GM19438 (cell line): ENCODE measurements at regions not wholly inside any gene's neighbourhood (a gene's known extent, or its start where the extent isn't known, plus 50 kb on each side); places are given as distances from the start of the nearest gene placed in this dataset.
"Not testable (repeated sequence)": the region's sequence is repeated elsewhere in the genome, so short reads cannot be mapped to it uniquely, and the experiment has no call there.

ENCODE experiments used
- ATAC-seq: cut with Tn5 transposase; IDR thresholded peaks from one replicate; pipeline ENCODE4 v1.9.1; 2021; ENCODE audit warnings: low read depth; ENCODE audit not compliant: unreplicated experiment

- no peak for ATAC-seq
Measured at GRCh38 chr6:133046576-133046975, 194.6 kb upstream of the EYA4 start.

GRCh38 chr6:133047065-133047665 lies 194.0 kb upstream of the EYA4 start:
- no peak for ATAC-seq

- no peak for ATAC-seq
Measured at GRCh38 chr6:133047706-133048105, 193.5 kb upstream of the EYA4 start.

GRCh38 chr6:133051240-133051639 lies 189.9 kb upstream of the EYA4 start:
- ATAC-seq: no peak

- no peak for ATAC-seq
Measured at GRCh38 chr6:133052465-133052864, 188.7 kb upstream of the EYA4 start.

- ATAC-seq: no peak
Measured at GRCh38 chr6:133055441-133055966, 185.7 kb upstream of the EYA4 start.

GRCh38 chr6:133057352-133057751 lies 183.8 kb upstream of the EYA4 start:
- no peak for ATAC-seq

- ATAC-seq: no peak
Measured at GRCh38 chr6:133062077-133062476, 179.1 kb upstream of the EYA4 start.

- no peak for ATAC-seq
Measured at GRCh38 chr6:133062696-133063306, 178.4 kb upstream of the EYA4 start.

- no peak for ATAC-seq
Measured at GRCh38 chr6:133067960-133068359, 173.2 kb upstream of the EYA4 start.

GRCh38 chr6:133070410-133071043 lies 170.6 kb upstream of the EYA4 start:
- no peak for ATAC-seq

- ATAC-seq: no peak
Measured at GRCh38 chr6:133079901-133080300, 161.3 kb upstream of the EYA4 start.

GRCh38 chr6:133083248-133083967 lies 157.7 kb upstream of the EYA4 start:
- no peak for ATAC-seq

GRCh38 chr6:133085471-133085870 lies 155.7 kb upstream of the EYA4 start:
- no peak for ATAC-seq

- no peak for ATAC-seq
Measured at GRCh38 chr6:133085896-133086295, 155.3 kb upstream of the EYA4 start.

- ATAC-seq: no peak
Measured at GRCh38 chr6:133088931-133089695, 152.0 kb upstream of the EYA4 start.

- no peak for ATAC-seq
Measured at GRCh38 chr6:133092199-133092598, 149.0 kb upstream of the EYA4 start.

- ATAC-seq: no peak
Measured at GRCh38 chr6:133092771-133093170, 148.4 kb upstream of the EYA4 start.

- not testable (repeated sequence) for ATAC-seq
Measured at GRCh38 chr6:133093211-133093610, 147.9 kb upstream of the EYA4 start.

- no peak for ATAC-seq
Measured at GRCh38 chr6:133093956-133094355, 147.2 kb upstream of the EYA4 start.

- no peak for ATAC-seq
Measured at GRCh38 chr6:133097208-133097607, 143.9 kb upstream of the EYA4 start.
